H1 (cell line): ENCODE measurements at regions not wholly inside any gene's neighbourhood (a gene's known extent, or its start where the extent isn't known, plus 50 kb on each side); places are given as distances from the start of the nearest gene placed in this dataset.

Source experiments
- ASH2L ChIP-seq: fragments of 200-600, 300-600 bp; sonication (generic); IDR thresholded peaks from one replicate; pipeline ENCODE4 v1.7.1; 2017; ENCODE audit warnings: low read length
- JUN ChIP-seq: IDR thresholded peaks from 2 replicates; pipeline ENCODE4 v1.6.1; 2011; ENCODE audit warnings: low read depth, mild to moderate bottlenecking, improper control_type of control experiment, low read length
- RFX5 ChIP-seq: IDR thresholded peaks from 2 replicates; pipeline ENCODE4 v1.6.1; 2011; ENCODE audit warnings: low read depth, low read length, improper control_type of control experiment, borderline replicate concordance
- RNF2 ChIP-seq: fragments of 200-900, 300-1000 bp; sonication (generic); IDR thresholded peaks from 2 replicates; pipeline ENCODE4 v1.7.1; 2016; ENCODE audit warnings: borderline replicate concordance, low read depth, mild to moderate bottlenecking, antibody characterized with exemption, low read length; ENCODE audit not compliant: poor library complexity, severe bottlenecking; ENCODE audit errors: missing control alignments
- TF ChIP-seq, protein P1 (sequence below): fragments of 300-600 bp; sonication (generic); IDR thresholded peaks from 2 replicates; pipeline ENCODE4 v1.7.1; 2012; ENCODE audit warnings: low read length, moderate library complexity, mild to moderate bottlenecking, inconsistent platforms; ENCODE audit not compliant: insufficient replicate concordance
- TF ChIP-seq, protein P2 (sequence below): IDR thresholded peaks from 2 replicates; pipeline ENCODE4 v1.6.1; 2012; ENCODE audit warnings: inconsistent platforms
- TF ChIP-seq, protein P3 (sequence below): IDR thresholded peaks from 2 replicates; pipeline ENCODE4 v1.6.1; 2012; ENCODE audit warnings: low read length, inconsistent platforms

DNA sequence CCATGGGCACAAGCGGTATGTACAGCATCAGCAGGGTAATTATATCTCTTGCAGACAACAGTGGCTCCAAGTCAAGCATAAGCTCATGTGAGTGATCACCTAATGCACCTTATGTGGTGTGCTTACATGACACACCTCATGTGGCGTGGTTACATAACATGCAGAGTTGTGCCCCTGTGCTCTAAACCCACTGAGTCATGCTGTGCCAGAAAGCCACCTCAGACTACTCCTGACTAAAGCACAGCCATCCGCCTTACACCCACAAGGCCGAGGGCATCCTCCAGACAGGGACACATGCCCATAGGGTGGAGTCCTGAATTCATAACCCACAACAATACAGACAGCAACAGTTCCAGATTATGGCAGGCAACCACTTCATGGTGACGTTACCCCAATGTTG is 163.7 kb upstream of the SLC30A5 start (continued):
- TF ChIP-seq, protein P1, sequence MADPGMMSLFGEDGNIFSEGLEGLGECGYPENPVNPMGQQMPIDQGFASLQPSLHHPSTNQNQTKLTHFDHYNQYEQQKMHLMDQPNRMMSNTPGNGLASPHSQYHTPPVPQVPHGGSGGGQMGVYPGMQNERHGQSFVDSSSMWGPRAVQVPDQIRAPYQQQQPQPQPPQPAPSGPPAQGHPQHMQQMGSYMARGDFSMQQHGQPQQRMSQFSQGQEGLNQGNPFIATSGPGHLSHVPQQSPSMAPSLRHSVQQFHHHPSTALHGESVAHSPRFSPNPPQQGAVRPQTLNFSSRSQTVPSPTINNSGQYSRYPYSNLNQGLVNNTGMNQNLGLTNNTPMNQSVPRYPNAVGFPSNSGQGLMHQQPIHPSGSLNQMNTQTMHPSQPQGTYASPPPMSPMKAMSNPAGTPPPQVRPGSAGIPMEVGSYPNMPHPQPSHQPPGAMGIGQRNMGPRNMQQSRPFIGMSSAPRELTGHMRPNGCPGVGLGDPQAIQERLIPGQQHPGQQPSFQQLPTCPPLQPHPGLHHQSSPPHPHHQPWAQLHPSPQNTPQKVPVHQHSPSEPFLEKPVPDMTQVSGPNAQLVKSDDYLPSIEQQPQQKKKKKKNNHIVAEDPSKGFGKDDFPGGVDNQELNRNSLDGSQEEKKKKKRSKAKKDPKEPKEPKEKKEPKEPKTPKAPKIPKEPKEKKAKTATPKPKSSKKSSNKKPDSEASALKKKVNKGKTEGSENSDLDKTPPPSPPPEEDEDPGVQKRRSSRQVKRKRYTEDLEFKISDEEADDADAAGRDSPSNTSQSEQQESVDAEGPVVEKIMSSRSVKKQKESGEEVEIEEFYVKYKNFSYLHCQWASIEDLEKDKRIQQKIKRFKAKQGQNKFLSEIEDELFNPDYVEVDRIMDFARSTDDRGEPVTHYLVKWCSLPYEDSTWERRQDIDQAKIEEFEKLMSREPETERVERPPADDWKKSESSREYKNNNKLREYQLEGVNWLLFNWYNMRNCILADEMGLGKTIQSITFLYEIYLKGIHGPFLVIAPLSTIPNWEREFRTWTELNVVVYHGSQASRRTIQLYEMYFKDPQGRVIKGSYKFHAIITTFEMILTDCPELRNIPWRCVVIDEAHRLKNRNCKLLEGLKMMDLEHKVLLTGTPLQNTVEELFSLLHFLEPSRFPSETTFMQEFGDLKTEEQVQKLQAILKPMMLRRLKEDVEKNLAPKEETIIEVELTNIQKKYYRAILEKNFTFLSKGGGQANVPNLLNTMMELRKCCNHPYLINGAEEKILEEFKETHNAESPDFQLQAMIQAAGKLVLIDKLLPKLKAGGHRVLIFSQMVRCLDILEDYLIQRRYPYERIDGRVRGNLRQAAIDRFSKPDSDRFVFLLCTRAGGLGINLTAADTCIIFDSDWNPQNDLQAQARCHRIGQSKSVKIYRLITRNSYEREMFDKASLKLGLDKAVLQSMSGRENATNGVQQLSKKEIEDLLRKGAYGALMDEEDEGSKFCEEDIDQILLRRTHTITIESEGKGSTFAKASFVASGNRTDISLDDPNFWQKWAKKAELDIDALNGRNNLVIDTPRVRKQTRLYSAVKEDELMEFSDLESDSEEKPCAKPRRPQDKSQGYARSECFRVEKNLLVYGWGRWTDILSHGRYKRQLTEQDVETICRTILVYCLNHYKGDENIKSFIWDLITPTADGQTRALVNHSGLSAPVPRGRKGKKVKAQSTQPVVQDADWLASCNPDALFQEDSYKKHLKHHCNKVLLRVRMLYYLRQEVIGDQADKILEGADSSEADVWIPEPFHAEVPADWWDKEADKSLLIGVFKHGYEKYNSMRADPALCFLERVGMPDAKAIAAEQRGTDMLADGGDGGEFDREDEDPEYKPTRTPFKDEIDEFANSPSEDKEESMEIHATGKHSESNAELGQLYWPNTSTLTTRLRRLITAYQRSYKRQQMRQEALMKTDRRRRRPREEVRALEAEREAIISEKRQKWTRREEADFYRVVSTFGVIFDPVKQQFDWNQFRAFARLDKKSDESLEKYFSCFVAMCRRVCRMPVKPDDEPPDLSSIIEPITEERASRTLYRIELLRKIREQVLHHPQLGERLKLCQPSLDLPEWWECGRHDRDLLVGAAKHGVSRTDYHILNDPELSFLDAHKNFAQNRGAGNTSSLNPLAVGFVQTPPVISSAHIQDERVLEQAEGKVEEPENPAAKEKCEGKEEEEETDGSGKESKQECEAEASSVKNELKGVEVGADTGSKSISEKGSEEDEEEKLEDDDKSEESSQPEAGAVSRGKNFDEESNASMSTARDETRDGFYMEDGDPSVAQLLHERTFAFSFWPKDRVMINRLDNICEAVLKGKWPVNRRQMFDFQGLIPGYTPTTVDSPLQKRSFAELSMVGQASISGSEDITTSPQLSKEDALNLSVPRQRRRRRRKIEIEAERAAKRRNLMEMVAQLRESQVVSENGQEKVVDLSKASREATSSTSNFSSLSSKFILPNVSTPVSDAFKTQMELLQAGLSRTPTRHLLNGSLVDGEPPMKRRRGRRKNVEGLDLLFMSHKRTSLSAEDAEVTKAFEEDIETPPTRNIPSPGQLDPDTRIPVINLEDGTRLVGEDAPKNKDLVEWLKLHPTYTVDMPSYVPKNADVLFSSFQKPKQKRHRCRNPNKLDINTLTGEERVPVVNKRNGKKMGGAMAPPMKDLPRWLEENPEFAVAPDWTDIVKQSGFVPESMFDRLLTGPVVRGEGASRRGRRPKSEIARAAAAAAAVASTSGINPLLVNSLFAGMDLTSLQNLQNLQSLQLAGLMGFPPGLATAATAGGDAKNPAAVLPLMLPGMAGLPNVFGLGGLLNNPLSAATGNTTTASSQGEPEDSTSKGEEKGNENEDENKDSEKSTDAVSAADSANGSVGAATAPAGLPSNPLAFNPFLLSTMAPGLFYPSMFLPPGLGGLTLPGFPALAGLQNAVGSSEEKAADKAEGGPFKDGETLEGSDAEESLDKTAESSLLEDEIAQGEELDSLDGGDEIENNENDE: no peak
- TF ChIP-seq ASH2L (no peak), RFX5 (no peak), RNF2 (no peak), JUN (no peak)
- TF ChIP-seq, protein P2, sequence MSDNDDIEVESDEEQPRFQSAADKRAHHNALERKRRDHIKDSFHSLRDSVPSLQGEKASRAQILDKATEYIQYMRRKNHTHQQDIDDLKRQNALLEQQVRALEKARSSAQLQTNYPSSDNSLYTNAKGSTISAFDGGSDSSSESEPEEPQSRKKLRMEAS: no peak
- TF ChIP-seq, protein P3, sequence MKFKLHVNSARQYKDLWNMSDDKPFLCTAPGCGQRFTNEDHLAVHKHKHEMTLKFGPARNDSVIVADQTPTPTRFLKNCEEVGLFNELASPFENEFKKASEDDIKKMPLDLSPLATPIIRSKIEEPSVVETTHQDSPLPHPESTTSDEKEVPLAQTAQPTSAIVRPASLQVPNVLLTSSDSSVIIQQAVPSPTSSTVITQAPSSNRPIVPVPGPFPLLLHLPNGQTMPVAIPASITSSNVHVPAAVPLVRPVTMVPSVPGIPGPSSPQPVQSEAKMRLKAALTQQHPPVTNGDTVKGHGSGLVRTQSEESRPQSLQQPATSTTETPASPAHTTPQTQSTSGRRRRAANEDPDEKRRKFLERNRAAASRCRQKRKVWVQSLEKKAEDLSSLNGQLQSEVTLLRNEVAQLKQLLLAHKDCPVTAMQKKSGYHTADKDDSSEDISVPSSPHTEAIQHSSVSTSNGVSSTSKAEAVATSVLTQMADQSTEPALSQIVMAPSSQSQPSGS: no peak
